Nephron (organoid): ENCODE measurements at regions not wholly inside any gene's neighbourhood (a gene's known extent, or its start where the extent isn't known, plus 50 kb on each side); places are given as distances from the start of the nearest gene placed in this dataset.

Source experiments
- H3K27ac Mint-ChIP-seq, 3 experiments: 2 replicates each; pipeline ENCODE4 v1.8.0; 2020; ENCODE audit warnings: mixed read lengths in 3 of 3, mild to moderate bottlenecking in 2 of 3, moderate library complexity in 1 of 3
- H3K27me3 Mint-ChIP-seq: 2 replicates; pipeline ENCODE4 v1.8.0; 2021; ENCODE audit warnings: low read depth, mild to moderate bottlenecking, moderate library complexity, mixed read lengths
- H3K36me3 Mint-ChIP-seq: 2 replicates; pipeline ENCODE4 v1.8.0; 2020; ENCODE audit warnings: low read depth, mixed read lengths
- H3K4me1 Mint-ChIP-seq: 2 replicates; pipeline ENCODE4 v1.8.0; 2020; ENCODE audit warnings: mixed read lengths
- H3K4me3 Mint-ChIP-seq, 3 experiments: 2 replicates each; pipeline ENCODE4 v1.8.0; 2020; ENCODE audit warnings: mild to moderate bottlenecking in 3 of 3, mixed read lengths in 3 of 3, moderate library complexity in 2 of 3
- H3K9me3 Mint-ChIP-seq: 2 replicates; pipeline ENCODE4 v1.8.0; 2020; ENCODE audit warnings: mixed read lengths
- CTCF ChIP-seq, 3 experiments: fragments of 200-600 bp; sonication (generic); IDR thresholded peaks; one replicate each; pipeline ENCODE4 v1.5.0; 2021; ENCODE audit warnings: antibody characterized with exemption in 3 of 3; ENCODE audit not compliant: unreplicated experiment in 3 of 3

- no peaks in the 10 kb centered on the region for H3K4me1 Mint-ChIP-seq
- TF ChIP-seq CTCF (IDR thresholded peaks at IDR 0.05; ENCODE audit: unreplicated experiment in 3 of 3), result no peak
- H3K27me3 Mint-ChIP-seq, result peaks cover 20% of the 10 kb centered on the region
- no peak overlapping the region for H3K4me3 Mint-ChIP-seq
- H3K27ac Mint-ChIP-seq, result no peak overlapping the region
- H3K9me3 Mint-ChIP-seq, result no peaks in the 10 kb centered on the region
- H3K36me3 Mint-ChIP-seq, result no peaks in the 10 kb centered on the region
Measured at GRCh38 chr20:43844778-43845614, 69.7 kb upstream of the TOX2 start.

GRCh38 chr20:43843965-43844660, 70.5 kb upstream of the TOX2 start:
- peaks cover 27% of the 10 kb centered on the region for H3K27me3 Mint-ChIP-seq
- no peaks in the 10 kb centered on the region for H3K36me3 Mint-ChIP-seq
- no peak overlapping the region for H3K27ac Mint-ChIP-seq
- H3K4me1 Mint-ChIP-seq, result no peaks in the 10 kb centered on the region
- TF ChIP-seq CTCF (IDR thresholded peaks at IDR 0.05; ENCODE audit: unreplicated experiment in 3 of 3), result no peak
- H3K4me3 Mint-ChIP-seq, result no peak overlapping the region
- H3K9me3 Mint-ChIP-seq, result no peaks in the 10 kb centered on the region

GRCh38 chr20:43843096-43843964, 71.3 kb upstream of the TOX2 start:
- no peaks in the 10 kb centered on the region for H3K4me1 Mint-ChIP-seq
- no peak overlapping the region for H3K4me3 Mint-ChIP-seq
- H3K27ac Mint-ChIP-seq, result no peak overlapping the region
- TF ChIP-seq CTCF (IDR thresholded peaks at IDR 0.05; ENCODE audit: unreplicated experiment in 3 of 3), result no peak
- H3K9me3 Mint-ChIP-seq, result no peaks in the 10 kb centered on the region
- no peaks in the 10 kb centered on the region for H3K36me3 Mint-ChIP-seq
- peaks cover 27% of the 10 kb centered on the region for H3K27me3 Mint-ChIP-seq

- no peaks in the 10 kb centered on the region for H3K4me1 Mint-ChIP-seq
- H3K4me3 Mint-ChIP-seq, result no peak overlapping the region
- H3K27me3 Mint-ChIP-seq, result peaks cover 32% of the 10 kb centered on the region
- H3K36me3 Mint-ChIP-seq, result no peaks in the 10 kb centered on the region
- H3K9me3 Mint-ChIP-seq, result no peaks in the 10 kb centered on the region
- TF ChIP-seq CTCF (IDR thresholded peaks at IDR 0.05; ENCODE audit: unreplicated experiment in 3 of 3), result no peak
- H3K27ac Mint-ChIP-seq, result no peak overlapping the region
Measured at GRCh38 chr20:43842126-43843020, 72.3 kb upstream of the TOX2 start.

GRCh38 chr20:43840382-43841070, 74.1 kb upstream of the TOX2 start:
- Mint-ChIP-seq H3K4me3 (no peak overlapping the region), H3K36me3 (no peaks in the 10 kb centered on the region), H3K27ac (no peak overlapping the region), H3K27me3 (peaks cover 32% of the 10 kb centered on the region), H3K9me3 (no peaks in the 10 kb centered on the region), H3K4me1 (no peaks in the 10 kb centered on the region)
- no peak for TF ChIP-seq CTCF (IDR thresholded peaks at IDR 0.05; ENCODE audit: unreplicated experiment in 3 of 3)
